ENCODE measurements at regions not wholly inside any gene's neighbourhood (a gene's known extent, or its start where the extent isn't known, plus 50 kb on each side); places are given as distances from the start of the nearest gene placed in this dataset.
A peak's percentile ranks its signal among the peaks of the same experiment; 100 is the strongest.

DNA sequence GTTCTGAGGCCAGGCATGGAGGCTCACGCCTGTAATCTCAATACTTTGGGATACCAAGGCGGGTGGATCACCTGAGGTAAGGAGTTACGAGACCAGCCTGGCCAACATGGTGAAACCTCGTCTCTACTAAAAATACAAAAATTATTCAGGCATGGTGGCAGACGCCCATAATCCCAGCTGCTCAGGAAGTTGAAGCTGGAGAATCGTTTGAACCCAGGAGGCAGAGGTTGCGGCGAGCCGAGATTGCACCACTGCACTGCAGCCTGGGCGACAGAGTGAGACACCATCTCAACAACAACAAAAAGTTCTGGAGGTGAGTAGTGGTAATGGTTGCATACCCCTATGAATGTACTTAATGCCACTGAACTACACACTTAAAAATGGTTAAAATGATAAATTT is 60.3 kb upstream of the SP4 start:
- Histone ChIP-seq H3K4me3 (ENCODE audit: low read depth, low read length) (no peak overlapping the region), H3K36me3 (ENCODE audit: control insufficient read depth, insufficient read depth, low read length) (no peaks in the 10 kb centered on the region), H3K27me3 (ENCODE audit: control insufficient read depth, insufficient read depth, low read length) (no peaks in the 10 kb centered on the region)
- no peak for FAIRE-seq
- TF ChIP-seq CTCF (IDR thresholded peaks at IDR 0.05; ENCODE audit: insufficient read depth, low read length, severe bottlenecking), result no peak
- no peak for DNase-seq (ENCODE audit: low read depth)

GRCh38 chr7:21368317-21368716 is 59.6 kb upstream of the SP4 start:
- Histone ChIP-seq H3K27me3 (ENCODE audit: control insufficient read depth, insufficient read depth, low read length) (no peaks in the 10 kb centered on the region), H3K4me3 (ENCODE audit: low read depth, low read length) (no peak overlapping the region), H3K36me3 (ENCODE audit: control insufficient read depth, insufficient read depth, low read length) (no peaks in the 10 kb centered on the region)
- no peak for TF ChIP-seq CTCF (IDR thresholded peaks at IDR 0.05; ENCODE audit: insufficient read depth, low read length, severe bottlenecking)
- no peak for FAIRE-seq
- DNase-seq (ENCODE audit: low read depth), result no peak

DNA sequence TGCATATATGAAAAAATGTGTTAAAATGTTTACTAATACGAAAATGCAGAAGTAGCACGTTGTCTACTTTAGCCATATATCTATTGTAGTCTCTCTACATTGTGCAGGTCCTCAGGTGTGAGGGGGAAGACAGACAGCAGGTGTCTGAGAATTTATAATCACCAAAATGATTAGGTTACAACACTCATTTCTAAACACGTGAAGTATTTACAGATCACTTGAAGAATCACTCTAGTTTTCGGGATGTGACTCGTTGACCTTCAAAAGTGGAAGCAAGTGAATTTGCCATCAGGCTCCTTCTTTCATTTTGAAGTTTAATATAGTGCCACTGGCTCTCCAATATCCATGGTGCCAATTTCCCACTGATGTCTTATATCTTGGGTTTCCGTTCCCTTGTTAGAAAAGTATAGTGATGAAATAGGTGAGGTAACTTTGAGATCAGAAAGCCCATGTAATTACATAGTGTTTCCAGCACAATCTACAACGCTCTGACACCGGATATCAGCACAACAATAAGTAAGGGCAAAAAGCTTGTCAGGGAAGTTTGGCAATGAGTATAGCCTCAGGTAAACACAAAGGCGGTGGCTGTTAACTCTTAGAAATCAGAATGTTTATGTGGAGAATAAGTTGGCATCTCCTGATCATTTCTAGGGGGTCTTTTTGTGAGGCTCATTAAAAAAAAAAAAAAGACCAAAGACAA is 57.5 kb upstream of the SP4 start:
- H3K36me3 ChIP-seq (ENCODE audit: control insufficient read depth, insufficient read depth, low read length), result no peaks in the 10 kb centered on the region
- no peaks in the 10 kb centered on the region for H3K27me3 ChIP-seq (ENCODE audit: control insufficient read depth, insufficient read depth, low read length)
- no peak overlapping the region for H3K4me3 ChIP-seq (ENCODE audit: low read depth, low read length)
- TF ChIP-seq CTCF (IDR thresholded peaks at IDR 0.05; ENCODE audit: insufficient read depth, low read length, severe bottlenecking), result no peak
- FAIRE-seq (no peak), DNase-seq (ENCODE audit: low read depth) (peak; percentile 63)

DNA sequence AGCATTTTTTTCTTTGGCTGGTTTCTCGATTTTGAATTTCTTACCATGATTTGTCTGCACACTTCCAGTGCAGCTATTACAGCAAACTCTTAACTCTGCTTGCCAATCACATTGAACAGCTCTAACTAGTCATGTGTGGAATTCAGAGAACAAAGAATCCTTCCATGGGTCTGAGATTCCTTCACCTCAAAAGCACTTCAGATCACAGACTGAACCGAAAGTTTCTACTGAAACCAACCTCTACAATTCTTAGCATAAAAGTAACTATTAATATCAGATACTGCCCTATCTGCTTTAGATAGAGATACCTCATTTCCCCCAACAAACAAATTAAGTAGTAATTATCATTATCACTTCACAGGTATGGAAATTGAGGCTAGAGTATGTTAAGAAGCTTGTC is 56.5 kb upstream of the SP4 start:
- Histone ChIP-seq H3K4me3 (ENCODE audit: low read depth, low read length) (no peak overlapping the region), H3K36me3 (ENCODE audit: control insufficient read depth, insufficient read depth, low read length) (no peaks in the 10 kb centered on the region), H3K27me3 (ENCODE audit: control insufficient read depth, insufficient read depth, low read length) (no peaks in the 10 kb centered on the region)
- FAIRE-seq, result no peak
- no peak for TF ChIP-seq CTCF (IDR thresholded peaks at IDR 0.05; ENCODE audit: insufficient read depth, low read length, severe bottlenecking)
- DNase-seq (ENCODE audit: low read depth), result no peak

GRCh38 chr7:21373031-21373430 is 54.9 kb upstream of the SP4 start:
- Histone ChIP-seq H3K36me3 (ENCODE audit: control insufficient read depth, insufficient read depth, low read length) (no peaks in the 10 kb centered on the region), H3K4me3 (ENCODE audit: low read depth, low read length) (no peak overlapping the region), H3K27me3 (ENCODE audit: control insufficient read depth, insufficient read depth, low read length) (no peaks in the 10 kb centered on the region)
- no peak for TF ChIP-seq CTCF (IDR thresholded peaks at IDR 0.05; ENCODE audit: insufficient read depth, low read length, severe bottlenecking)
- DNase-seq (ENCODE audit: low read depth) (no peak), FAIRE-seq (no peak)

DNA sequence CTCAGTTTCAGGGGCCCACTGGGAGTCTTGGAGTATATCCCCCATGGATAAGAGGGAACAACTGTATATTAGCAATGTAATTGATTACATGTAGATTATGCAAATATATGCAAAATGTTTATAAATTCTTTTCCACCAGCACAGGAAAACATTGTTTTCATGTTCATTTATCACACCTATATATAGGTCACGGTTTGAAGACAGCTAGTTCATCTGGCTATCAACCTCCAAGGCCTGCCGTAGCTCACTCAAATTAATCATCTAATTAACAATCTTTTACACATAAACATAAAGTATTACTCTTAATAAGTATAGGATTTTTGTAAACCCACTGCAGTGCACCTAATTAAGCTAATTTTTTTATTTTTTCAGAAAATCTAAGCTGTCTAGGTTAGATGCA is 53.7 kb upstream of the SP4 start:
- no peak for FAIRE-seq
- Histone ChIP-seq H3K4me3 (ENCODE audit: low read depth, low read length) (no peak overlapping the region), H3K36me3 (ENCODE audit: control insufficient read depth, insufficient read depth, low read length) (no peaks in the 10 kb centered on the region), H3K27me3 (ENCODE audit: control insufficient read depth, insufficient read depth, low read length) (no peaks in the 10 kb centered on the region)
- TF ChIP-seq CTCF (IDR thresholded peaks at IDR 0.05; ENCODE audit: insufficient read depth, low read length, severe bottlenecking), result no peak
- no peak for DNase-seq (ENCODE audit: low read depth)
